NB4 (cell line): ENCODE measurements at regions not wholly inside any gene's neighbourhood (a gene's known extent, or its start where the extent isn't known, plus 50 kb on each side); places are given as distances from the start of the nearest gene placed in this dataset.

Source experiments
- CTCF ChIP-seq: IDR thresholded peaks from one replicate; pipeline ENCODE4 v1.5.1; 2012; ENCODE audit warnings: low read depth, low read length
- MAX ChIP-seq: IDR thresholded peaks from 2 replicates; pipeline ENCODE4 v1.6.1; 2011; ENCODE audit warnings: low read depth, low read length
- POLR2A ChIP-seq: IDR thresholded peaks from 2 replicates; pipeline ENCODE4 v1.6.1; 2011; ENCODE audit warnings: mild to moderate bottlenecking; ENCODE audit not compliant: insufficient read length; ENCODE audit errors: extremely low read depth

GRCh38 chr4:61149278-61149677 is 50.8 kb upstream of the ADGRL3 start:
- no peak for TF ChIP-seq POLR2A
- TF ChIP-seq CTCF = no peak
- TF ChIP-seq MAX = no peak
